ENCODE measurements at regions not wholly inside any gene's neighbourhood (a gene's known extent, or its start where the extent isn't known, plus 50 kb on each side); places are given as distances from the start of the nearest gene placed in this dataset.

- no peak for DNase-seq (ENCODE audit: low read depth)
Observed at GRCh38 chr6:134866563-134866962, 83.3 kb downstream of the ALDH8A1 start.

GRCh38 chr6:134864558-134864957, 85.3 kb downstream of the ALDH8A1 start:
- no peak for DNase-seq (ENCODE audit: low read depth)

GRCh38 chr6:134863763-134864510, 86.0 kb downstream of the ALDH8A1 start:
- no peak for DNase-seq (ENCODE audit: low read depth)

- DNase-seq (ENCODE audit: low read depth): no peak
Observed at GRCh38 chr6:134854366-134854765, 95.5 kb downstream of the ALDH8A1 start.

- DNase-seq (ENCODE audit: low read depth): peak; percentile 87
Observed at GRCh38 chr6:134853111-134854055, 96.5 kb downstream of the ALDH8A1 start.

- no peak for DNase-seq (ENCODE audit: low read depth)
Observed at GRCh38 chr6:134851548-134851947, 98.4 kb downstream of the ALDH8A1 start.

GRCh38 chr6:134850721-134851305, 99.1 kb downstream of the ALDH8A1 start:
- DNase-seq (ENCODE audit: low read depth): peak; percentile 40

- no peak for DNase-seq (ENCODE audit: low read depth)
Observed at GRCh38 chr6:134849920-134850447, 99.9 kb downstream of the ALDH8A1 start.

DNA sequence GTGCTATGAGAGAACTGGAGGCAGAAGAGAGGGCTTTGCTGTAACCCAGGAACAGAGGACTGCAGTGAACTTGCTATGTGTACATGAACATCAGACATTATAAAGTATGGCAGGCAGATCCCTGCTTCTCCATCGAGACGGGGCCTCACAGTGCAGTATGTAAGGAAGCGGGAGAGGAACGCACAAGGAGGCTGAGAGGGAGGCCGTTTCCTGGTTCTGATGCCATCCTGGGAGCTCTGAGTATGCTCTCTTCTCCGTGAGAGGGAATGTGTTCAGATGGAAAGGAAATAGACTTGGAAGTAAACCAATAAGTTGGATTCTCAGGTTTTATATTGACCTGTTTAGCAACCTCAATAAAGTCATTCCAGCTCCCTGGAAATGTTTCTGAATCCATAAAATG, 101.8 kb downstream of the ALDH8A1 start:
- no peak for DNase-seq (ENCODE audit: low read depth)

- DNase-seq (ENCODE audit: low read depth): no peak
Observed at GRCh38 chr6:134846865-134847264, 103.0 kb downstream of the ALDH8A1 start.

DNA sequence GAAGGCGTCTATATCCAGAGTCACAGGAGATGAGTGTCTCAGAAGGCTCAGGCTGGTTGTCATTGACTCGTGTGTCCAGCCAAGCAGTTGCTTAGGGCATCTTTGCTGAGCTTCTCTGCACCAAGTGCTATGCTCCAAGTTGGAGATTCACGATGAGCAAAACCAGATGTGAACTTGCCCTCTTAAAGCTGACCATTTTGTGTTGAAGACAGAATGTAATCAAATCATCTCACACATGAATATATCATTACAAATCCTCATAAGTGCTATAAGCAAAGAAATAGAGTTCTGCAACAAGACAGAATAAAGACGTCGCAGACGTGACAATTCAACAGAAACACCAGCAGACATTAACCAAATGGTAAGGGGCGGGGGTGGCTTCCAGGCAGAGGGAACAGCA, 103.9 kb downstream of the ALDH8A1 start:
- DNase-seq (ENCODE audit: low read depth): no peak

- no peak for DNase-seq (ENCODE audit: low read depth)
Observed at GRCh38 chr6:134844120-134844519, 105.8 kb downstream of the ALDH8A1 start.

DNA sequence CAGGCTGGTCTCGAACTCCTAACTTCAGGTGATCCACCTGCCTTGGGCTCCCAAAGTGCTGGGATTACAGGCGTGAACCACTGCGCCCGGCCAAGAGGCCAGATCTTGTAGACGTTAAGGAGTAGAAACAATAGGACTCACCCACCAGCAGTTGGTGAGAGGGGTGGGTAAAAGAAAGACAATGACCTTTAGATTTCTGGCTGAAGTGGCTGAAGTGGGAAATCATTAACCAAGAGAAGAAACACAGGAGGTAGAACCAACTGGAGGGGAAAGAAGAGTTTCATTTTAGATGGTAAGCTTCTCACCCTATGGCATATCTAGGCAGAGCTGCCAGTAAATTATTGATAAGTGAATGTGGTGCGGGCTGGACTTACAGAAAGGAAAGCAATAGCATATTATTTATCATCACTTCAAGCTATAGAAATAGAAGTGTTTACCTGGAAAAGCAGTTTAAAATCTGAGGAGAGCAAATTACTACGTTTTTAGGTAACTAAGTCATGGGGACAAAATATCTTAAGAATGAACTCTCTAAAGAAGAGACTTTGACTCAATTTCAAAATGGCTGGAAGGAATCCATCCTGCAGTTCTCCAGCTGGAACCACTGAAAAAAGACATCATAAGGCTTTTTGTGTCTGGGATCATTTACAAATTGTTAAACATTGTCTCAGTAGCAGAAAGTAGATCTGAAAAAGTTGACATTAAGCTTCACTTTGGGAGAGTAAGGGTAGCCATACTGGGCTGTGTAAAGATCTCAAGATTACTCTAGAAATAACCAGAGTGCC, 109.6 kb downstream of the ALDH8A1 start:
- DNase-seq (ENCODE audit: low read depth): no peak

DNA sequence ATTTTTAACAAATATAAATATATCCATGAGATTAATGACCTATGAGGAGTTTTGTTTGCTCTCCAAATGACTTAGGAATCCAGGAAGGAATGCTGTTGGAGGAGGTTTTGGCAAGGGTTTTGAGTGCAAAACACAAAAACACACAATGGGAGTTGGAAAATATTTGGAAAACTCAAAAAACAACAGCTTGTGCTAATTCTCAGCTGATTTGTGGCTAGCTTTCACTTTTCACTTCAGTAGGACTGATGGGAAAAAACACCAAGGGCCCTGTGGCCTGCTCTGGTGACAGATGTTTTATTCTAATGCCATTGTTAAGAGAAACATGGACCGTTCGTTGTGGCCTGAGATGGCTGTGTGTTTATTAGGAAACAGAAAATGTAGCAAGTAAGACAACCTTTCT, 113.9 kb downstream of the ALDH8A1 start:
- DNase-seq (ENCODE audit: low read depth): no peak

GRCh38 chr6:134830940-134831339, 119.0 kb downstream of the ALDH8A1 start:
- DNase-seq (ENCODE audit: low read depth): no peak

- no peak for DNase-seq (ENCODE audit: low read depth)
Observed at GRCh38 chr6:134830194-134830593, 119.7 kb downstream of the ALDH8A1 start.

DNA sequence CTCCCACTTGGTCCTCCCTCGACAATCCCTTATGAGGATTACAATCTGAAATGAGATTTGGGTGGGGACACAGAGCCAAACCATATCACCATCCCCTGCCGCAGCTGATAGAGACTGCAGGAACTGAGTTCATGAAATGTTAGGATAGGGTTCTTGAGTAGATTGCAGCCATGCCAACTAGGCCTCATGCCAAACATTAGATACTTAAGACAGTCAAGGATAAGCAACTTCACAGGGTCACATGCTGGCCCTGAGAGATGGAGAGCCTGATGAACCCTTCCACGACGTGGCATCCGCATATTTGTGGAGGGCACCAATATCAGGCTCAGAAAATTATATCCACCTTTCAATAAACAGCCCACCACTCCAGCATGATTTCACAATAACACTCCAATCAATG, 121.3 kb downstream of the ALDH8A1 start:
- DNase-seq (ENCODE audit: low read depth): no peak

GRCh38 chr6:134826889-134827737, 122.8 kb downstream of the ALDH8A1 start:
- peak; percentile 77 for DNase-seq (ENCODE audit: low read depth)

GRCh38 chr6:134823710-134824034, 126.2 kb downstream of the ALDH8A1 start:
- DNase-seq (ENCODE audit: low read depth): no peak

DNA sequence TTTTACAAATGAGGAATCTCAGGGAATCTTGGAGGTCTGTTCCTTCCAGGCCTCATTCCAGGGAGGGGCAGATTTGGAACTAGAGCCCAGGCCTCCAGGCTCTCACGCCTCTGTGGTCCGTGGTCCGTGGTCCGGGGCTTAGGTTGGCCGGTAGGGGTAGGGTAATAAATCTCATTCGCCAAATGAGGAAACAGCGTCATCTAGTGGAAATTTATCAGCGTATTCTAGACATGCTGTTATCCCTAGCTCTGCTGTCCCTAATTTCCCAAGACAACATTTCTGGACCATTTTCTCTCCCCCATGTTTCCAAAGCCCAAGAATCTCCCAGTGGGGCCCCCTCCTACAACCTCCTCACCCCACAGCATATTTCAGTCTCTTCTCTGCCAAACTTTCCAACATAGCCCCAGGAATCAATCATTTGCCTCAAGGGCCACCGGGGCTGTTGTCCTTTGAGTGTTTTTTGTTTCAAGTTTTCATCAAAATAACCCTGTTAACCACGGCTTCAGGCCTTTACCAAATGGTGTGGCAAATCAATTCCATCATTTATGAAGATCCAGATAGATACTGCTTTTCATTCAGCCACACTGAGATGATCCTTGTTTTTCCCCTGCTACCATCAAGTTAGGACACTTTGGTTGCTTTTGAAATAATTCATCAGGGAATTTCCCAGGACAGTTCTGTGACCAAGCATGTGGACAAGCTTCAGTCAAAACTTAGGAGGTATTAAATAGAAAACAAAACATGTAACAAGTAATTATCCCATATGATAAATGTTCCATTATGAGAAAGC, 126.8 kb downstream of the ALDH8A1 start:
- DNase-seq (ENCODE audit: low read depth): peak; percentile 92

Measured in ELR (cell line).